CD8-positive, alpha-beta memory T cell (primary cell): ENCODE measurements at regions not wholly inside any gene's neighbourhood (a gene's known extent, or its start where the extent isn't known, plus 50 kb on each side); places are given as distances from the start of the nearest gene placed in this dataset.

Experiments
- CTCF ChIA-PET: fragments of 350-600 bp; sonication (Branson Sonifier 250); formaldehyde crosslinking; loops from one replicate; lab custom pipeline; 2021; ENCODE audit warnings: antibody characterized with exemption; lab: Charles Lee
- POLR2A ChIA-PET: fragments of 350-600 bp; sonication (Branson Sonifier 250); formaldehyde crosslinking; loops from one replicate; lab custom pipeline; 2021; ENCODE audit warnings: antibody characterized with exemption; lab: Charles Lee
- DNase-seq, 5 donors: peaks; one replicate each; pipeline versions ENCODE4 v3.0.0 to v3.0.0-alpha.2; 2020 to 2022; ENCODE audit warnings: mixed read lengths in 1 of 5
- H3K27ac ChIP-seq: one replicate; pipeline ENCODE4 v1.7.0; 2013; ENCODE audit warnings: low read depth, mild to moderate bottlenecking, low read length, moderate library complexity
- H3K27me3 ChIP-seq: 2 replicates; pipeline ENCODE4 v1.7.0; 2013; ENCODE audit warnings: low read length, mild to moderate bottlenecking; ENCODE audit not compliant: insufficient read depth, poor library complexity, severe bottlenecking
- H3K36me3 ChIP-seq: 2 replicates; pipeline ENCODE4 v1.7.0; 2013; ENCODE audit warnings: mild to moderate bottlenecking, low read length, moderate library complexity; ENCODE audit not compliant: insufficient read depth
- H3K4me1 ChIP-seq: 2 replicates; pipeline ENCODE4 v1.7.0; 2013; ENCODE audit warnings: mild to moderate bottlenecking, low read length, moderate library complexity; ENCODE audit not compliant: insufficient read depth
- H3K4me3 ChIP-seq: 2 replicates; pipeline ENCODE4 v1.7.0; 2013; ENCODE audit warnings: mild to moderate bottlenecking, low read length
- H3K9me3 ChIP-seq: 2 replicates; pipeline ENCODE4 v1.7.0; 2013; ENCODE audit warnings: mild to moderate bottlenecking, low read length
- H3K27ac Mint-ChIP-seq, 8 donors: one replicate each; pipeline ENCODE4 v1.8.0; 2020 to 2021; ENCODE audit warnings: mixed read lengths in 8 of 8, mild to moderate bottlenecking in 6 of 8, inconsistent platforms in 3 of 8, moderate library complexity in 3 of 8
- H3K27me3 Mint-ChIP-seq, 2 donors: one replicate each; pipeline ENCODE4 v1.8.0; 2020 to 2021; ENCODE audit warnings: mixed read lengths in 2 of 2, mild to moderate bottlenecking in 1 of 2, moderate library complexity in 1 of 2
- H3K36me3 Mint-ChIP-seq, 3 donors: one replicate each; pipeline ENCODE4 v1.8.0; 2020 to 2021; ENCODE audit warnings: mixed read lengths in 3 of 3, inconsistent platforms in 1 of 3, mild to moderate bottlenecking in 1 of 3
- H3K4me1 Mint-ChIP-seq, 3 donors: one replicate each; pipeline ENCODE4 v1.8.0; 2020 to 2021; ENCODE audit warnings: mixed read lengths in 3 of 3, inconsistent platforms in 1 of 3, mild to moderate bottlenecking in 1 of 3
- H3K4me3 Mint-ChIP-seq, 7 donors: one replicate each; pipeline ENCODE4 v1.8.0; 2020 to 2021; ENCODE audit warnings: mixed read lengths in 7 of 7, mild to moderate bottlenecking in 6 of 7, moderate library complexity in 4 of 7, inconsistent platforms in 2 of 7
- H3K9me3 Mint-ChIP-seq, 5 donors: one replicate each; pipeline ENCODE4 v1.8.0; 2020 to 2022; ENCODE audit warnings: mixed read lengths in 5 of 5, mild to moderate bottlenecking in 3 of 5, moderate library complexity in 2 of 5, inconsistent platforms in 1 of 5

DNA sequence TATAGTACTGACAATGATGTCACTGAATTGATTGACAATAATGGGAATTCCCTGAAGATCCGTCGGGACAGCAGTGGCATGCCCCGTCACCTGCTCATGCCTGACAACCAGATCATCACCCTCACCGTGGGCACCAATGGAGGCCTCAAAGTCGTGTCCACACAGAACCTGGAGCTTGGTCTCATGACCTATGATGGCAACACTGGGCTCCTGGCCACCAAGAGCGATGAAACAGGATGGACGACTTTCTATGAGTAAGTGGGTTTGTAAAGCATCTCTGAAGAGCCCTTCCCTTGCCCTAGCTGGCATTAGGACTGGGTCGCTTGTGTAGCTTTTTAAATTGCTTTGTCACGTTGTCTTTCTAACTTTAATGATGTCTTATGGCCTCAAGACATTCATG, 72.7 kb upstream of the WWC1 start:
- no peak overlapping the region for H3K27ac Mint-ChIP-seq
- CTCF ChIA-PET = interaction anchor here (1.0 to 1.4 kb wide), 4 partner anchors 9 to 496 kb away, joined by 3 to 8 read pairs (median 5); no protein-coding TSS in a partner anchor

DNA sequence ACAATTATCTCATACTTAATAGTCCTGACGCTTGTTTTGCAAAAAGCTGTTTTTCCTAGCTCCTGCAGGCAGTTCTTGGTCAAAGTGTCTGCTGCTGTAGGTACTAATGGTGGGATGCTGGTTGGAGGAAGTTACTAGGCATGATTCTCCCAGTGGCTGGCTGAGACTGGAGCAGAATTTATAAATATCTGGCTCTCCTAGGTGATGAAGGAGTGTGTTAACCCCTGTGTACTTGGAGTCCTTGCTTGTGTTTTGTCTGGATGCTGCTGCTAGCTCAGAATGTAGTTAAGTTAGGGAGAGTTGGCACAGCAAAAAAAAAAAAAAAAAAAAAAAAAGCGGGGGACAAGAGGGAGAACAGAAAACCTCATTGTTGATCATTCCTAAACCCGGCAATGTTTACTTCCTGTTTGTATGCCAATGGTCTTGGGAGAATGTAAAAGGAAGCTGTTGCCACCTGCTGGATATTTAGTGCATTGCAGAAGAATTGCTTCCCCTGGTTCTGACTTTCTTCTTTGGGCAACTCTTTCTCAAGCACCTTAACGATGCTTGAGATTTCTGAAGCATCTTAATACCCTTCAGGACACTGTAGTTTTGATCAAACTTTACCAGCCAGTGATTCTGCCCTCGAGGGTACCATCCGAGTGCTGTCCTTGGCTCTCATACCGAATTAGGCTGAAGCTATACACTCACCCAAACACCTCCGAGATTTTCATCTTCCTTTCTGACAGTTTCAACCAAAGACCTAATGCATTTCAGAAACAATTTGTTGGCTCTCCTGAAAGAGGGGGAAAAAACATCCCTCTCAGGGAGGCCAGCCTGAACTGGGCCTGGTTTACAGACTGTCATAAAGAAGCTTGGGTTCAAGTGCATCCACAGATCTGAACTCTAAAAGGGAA, 71.7 kb upstream of the WWC1 start:
- H3K27ac Mint-ChIP-seq = no peak overlapping the region
- H3K9me3 Mint-ChIP-seq = peaks cover 0 to 2% (median 0%) of the 10 kb centered on the region in 5 donors
- no peaks in the 10 kb centered on the region for H3K36me3 ChIP-seq
- H3K4me3 Mint-ChIP-seq = peak overlapping the region in 3 of 7 donors; percentile 27 to 60 (median 36)
- H3K36me3 Mint-ChIP-seq = no peaks in the 10 kb centered on the region
- DNase-seq = peak in 2 of 5 donors; percentile 25 to 31
- H3K4me3 ChIP-seq = no peak overlapping the region
- CTCF ChIA-PET = interaction anchor here (0.6 to 1.4 kb wide), 7 partner anchors 8 to 497 kb away, joined by 3 to 8 read pairs (median 4); no protein-coding TSS in a partner anchor
- no peaks in the 10 kb centered on the region for H3K4me1 ChIP-seq
- no peak overlapping the region for H3K27ac ChIP-seq
- H3K4me1 Mint-ChIP-seq = peaks cover 0 to 10% (median 4%) of the 10 kb centered on the region in 3 donors
- no peaks in the 10 kb centered on the region for H3K27me3 ChIP-seq
- H3K9me3 ChIP-seq = no peaks in the 10 kb centered on the region
- POLR2A ChIA-PET = interaction anchor here (0.6 kb wide), 1 partner anchor 497 kb away, joined by 10 read pairs; no protein-coding TSS in a partner anchor
- H3K27me3 Mint-ChIP-seq = peaks cover 3 to 14% of the 10 kb centered on the region in 2 donors

More for the DNA sequence above, 72.7 kb upstream of the WWC1 start:
- no peak overlapping the region for H3K27ac ChIP-seq
- POLR2A ChIA-PET = no interaction called here
- H3K9me3 Mint-ChIP-seq = no peaks in the 10 kb centered on the region
- H3K4me3 Mint-ChIP-seq = no peak overlapping the region
- peaks cover 0 to 10% (median 4%) of the 10 kb centered on the region in 3 donors for H3K4me1 Mint-ChIP-seq
- no peaks in the 10 kb centered on the region for H3K36me3 ChIP-seq
- H3K27me3 ChIP-seq = no peaks in the 10 kb centered on the region
- H3K4me3 ChIP-seq = no peak overlapping the region
- no peaks in the 10 kb centered on the region for H3K4me1 ChIP-seq
- H3K9me3 ChIP-seq = no peaks in the 10 kb centered on the region
- no peaks in the 10 kb centered on the region for H3K36me3 Mint-ChIP-seq
- H3K27me3 Mint-ChIP-seq = peaks cover 1 to 12% of the 10 kb centered on the region in 2 donors
- DNase-seq = no peak

DNA sequence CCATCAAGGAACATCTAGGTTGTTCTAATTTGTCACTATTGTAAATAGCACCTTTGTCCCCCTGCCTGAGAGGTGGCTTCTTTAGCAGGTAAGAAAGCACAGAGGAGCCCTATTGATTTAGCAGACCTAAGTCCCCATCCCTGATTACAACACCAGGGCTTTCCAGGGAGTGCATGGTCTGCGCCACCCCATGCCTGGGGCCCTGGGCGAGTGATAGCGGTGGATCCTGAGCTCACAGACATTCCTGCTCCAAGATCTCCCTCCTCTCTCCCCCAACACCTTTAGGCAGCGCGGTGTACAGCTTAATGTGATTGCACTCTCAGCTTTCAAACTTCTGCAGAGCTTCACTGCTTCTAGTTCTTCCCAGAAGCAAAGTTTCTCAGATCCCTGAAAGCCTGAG, 67.4 kb upstream of the WWC1 start:
- Histone ChIP-seq H3K9me3 (no peaks in the 10 kb centered on the region), H3K27ac (no peak overlapping the region), H3K36me3 (no peaks in the 10 kb centered on the region), H3K27me3 (no peaks in the 10 kb centered on the region), H3K4me3 (no peak overlapping the region), H3K4me1 (no peaks in the 10 kb centered on the region)
- peaks cover 2 to 13% of the 10 kb centered on the region in 2 donors for H3K27me3 Mint-ChIP-seq
- H3K4me3 Mint-ChIP-seq = no peak overlapping the region
- CTCF ChIA-PET = no interaction called here
- H3K4me1 Mint-ChIP-seq = peaks cover 0 to 24% (median 16%) of the 10 kb centered on the region in 3 donors
- no peak for DNase-seq
- POLR2A ChIA-PET = no interaction called here
- H3K9me3 Mint-ChIP-seq = peaks cover 0 to 2% (median 0%) of the 10 kb centered on the region in 5 donors
- H3K36me3 Mint-ChIP-seq = no peaks in the 10 kb centered on the region
- no peak overlapping the region for H3K27ac Mint-ChIP-seq

DNA sequence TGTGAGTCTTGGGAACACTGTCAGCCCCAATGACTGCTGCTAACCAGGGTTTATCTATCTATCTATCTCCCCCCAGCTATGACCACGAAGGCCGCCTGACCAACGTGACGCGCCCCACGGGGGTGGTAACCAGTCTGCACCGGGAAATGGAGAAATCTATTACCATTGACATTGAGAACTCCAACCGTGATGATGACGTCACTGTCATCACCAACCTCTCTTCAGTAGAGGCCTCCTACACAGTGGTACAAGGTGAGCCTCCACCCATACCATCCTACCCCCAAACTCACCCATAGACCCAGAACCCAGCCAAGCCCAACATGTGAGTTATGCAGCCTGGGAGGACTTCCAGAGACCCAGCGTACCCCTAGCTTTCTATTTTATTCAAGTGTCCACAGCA, 65.4 kb upstream of the WWC1 start:
- no peak overlapping the region for H3K27ac Mint-ChIP-seq
- no peak overlapping the region for H3K4me3 Mint-ChIP-seq
- CTCF ChIA-PET = no interaction called here

DNA sequence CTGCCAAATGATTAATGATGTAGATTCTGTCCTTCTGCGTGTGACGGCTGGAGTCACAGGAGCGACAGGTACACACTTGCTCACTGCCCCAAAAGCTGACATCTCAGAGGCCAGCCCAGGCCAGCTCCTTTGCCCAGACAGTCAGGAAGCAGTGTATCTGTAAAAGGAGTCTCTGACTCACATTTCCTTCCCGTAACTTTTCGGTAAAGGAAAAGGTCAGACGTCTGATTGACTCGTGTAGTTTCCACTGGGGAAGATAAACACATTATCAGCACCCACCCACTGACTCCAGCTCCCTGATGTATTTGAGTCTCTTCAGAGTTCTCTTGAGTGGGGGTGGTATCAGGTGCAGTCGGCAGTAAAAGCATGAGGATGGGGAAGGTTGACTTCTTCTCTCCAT, 64.4 kb upstream of the WWC1 start:
- Mint-ChIP-seq H3K36me3 (no peaks in the 10 kb centered on the region), H3K27ac (peak overlapping the region in 1 of 8 donors; percentile 14), H3K4me1 (peaks cover 0 to 15% (median 12%) of the 10 kb centered on the region in 3 donors), H3K4me3 (peak overlapping the region in 2 of 7 donors; percentile 5 to 36), H3K27me3 (peaks cover 2 to 7% of the 10 kb centered on the region in 2 donors), H3K9me3 (peaks cover 0 to 2% (median 0%) of the 10 kb centered on the region in 5 donors)
- Histone ChIP-seq H3K4me3 (no peak overlapping the region), H3K27me3 (no peaks in the 10 kb centered on the region), H3K36me3 (no peaks in the 10 kb centered on the region), H3K4me1 (no peaks in the 10 kb centered on the region), H3K9me3 (no peaks in the 10 kb centered on the region), H3K27ac (no peak overlapping the region)
- ChIA-PET CTCF (interaction anchor here (1.7 kb wide), 1 partner anchor 8 kb away, joined by 5 read pairs; no protein-coding TSS in a partner anchor), POLR2A (no interaction called here)
- no peak for DNase-seq

More for the DNA sequence above, 65.4 kb upstream of the WWC1 start:
- Histone ChIP-seq H3K9me3 (no peaks in the 10 kb centered on the region), H3K4me3 (no peak overlapping the region), H3K27me3 (no peaks in the 10 kb centered on the region), H3K27ac (no peak overlapping the region), H3K4me1 (no peaks in the 10 kb centered on the region), H3K36me3 (no peaks in the 10 kb centered on the region)
- Mint-ChIP-seq H3K27me3 (peaks cover 2 to 13% of the 10 kb centered on the region in 2 donors), H3K9me3 (peaks cover 0 to 2% (median 0%) of the 10 kb centered on the region in 5 donors), H3K4me1 (peaks cover 0 to 15% (median 12%) of the 10 kb centered on the region in 3 donors), H3K36me3 (no peaks in the 10 kb centered on the region)
- POLR2A ChIA-PET = no interaction called here
- DNase-seq = no peak

DNA sequence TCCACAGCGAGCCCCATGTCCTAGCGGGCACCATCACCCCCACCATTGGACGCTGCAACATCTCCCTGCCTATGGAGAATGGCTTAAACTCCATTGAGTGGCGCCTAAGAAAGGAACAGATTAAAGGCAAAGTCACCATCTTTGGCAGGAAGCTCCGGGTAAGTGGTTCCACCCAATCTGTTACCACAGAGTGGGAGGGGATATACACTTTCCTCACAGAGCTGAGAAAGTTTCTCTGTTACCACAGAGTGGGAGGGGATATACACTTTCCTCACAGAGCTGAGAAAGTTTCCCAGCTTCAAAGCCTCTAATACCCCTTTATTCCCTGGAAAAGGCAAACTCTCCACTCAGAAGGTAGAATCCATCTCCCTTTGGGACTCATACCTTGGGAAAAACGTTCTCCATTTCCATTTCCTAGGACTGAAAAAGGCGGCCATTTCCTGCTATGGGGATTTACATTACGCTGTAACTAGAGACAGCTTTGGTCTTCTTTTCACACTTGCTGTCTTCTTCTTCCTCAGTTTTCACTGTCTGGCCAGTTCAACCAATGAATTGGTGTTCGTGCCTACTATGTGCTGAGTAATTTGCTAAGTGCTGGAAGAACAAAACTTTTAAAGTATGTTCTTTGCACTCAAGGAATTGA, 63.4 kb upstream of the WWC1 start:
- DNase-seq = peak in 2 of 5 donors; percentile 28 to 35
- Mint-ChIP-seq H3K4me3 (peak overlapping the region in 5 of 7 donors; percentile 24 to 62 (median 59)), H3K27me3 (peaks cover 2 to 5% of the 10 kb centered on the region in 2 donors), H3K36me3 (no peaks in the 10 kb centered on the region), H3K27ac (peak overlapping the region in 4 of 8 donors; percentile 33 to 66 (median 44)), H3K9me3 (peaks cover 0 to 6% (median 0%) of the 10 kb centered on the region in 5 donors), H3K4me1 (peaks cover 0 to 15% (median 12%) of the 10 kb centered on the region in 3 donors)
- no peaks in the 10 kb centered on the region for H3K36me3 ChIP-seq
- no peaks in the 10 kb centered on the region for H3K27me3 ChIP-seq
- no peaks in the 10 kb centered on the region for H3K9me3 ChIP-seq
- ChIA-PET POLR2A (interaction anchor here (0.6 kb wide), 1 partner anchor 33 kb away, joined by 3 read pairs; no protein-coding TSS in a partner anchor), CTCF (interaction anchor here (1.7 kb wide), 1 partner anchor 9 kb away, joined by 5 read pairs; no protein-coding TSS in a partner anchor)
- H3K4me1 ChIP-seq = no peaks in the 10 kb centered on the region
- H3K4me3 ChIP-seq = peak overlapping the region; percentile 4
- H3K27ac ChIP-seq = no peak overlapping the region

DNA sequence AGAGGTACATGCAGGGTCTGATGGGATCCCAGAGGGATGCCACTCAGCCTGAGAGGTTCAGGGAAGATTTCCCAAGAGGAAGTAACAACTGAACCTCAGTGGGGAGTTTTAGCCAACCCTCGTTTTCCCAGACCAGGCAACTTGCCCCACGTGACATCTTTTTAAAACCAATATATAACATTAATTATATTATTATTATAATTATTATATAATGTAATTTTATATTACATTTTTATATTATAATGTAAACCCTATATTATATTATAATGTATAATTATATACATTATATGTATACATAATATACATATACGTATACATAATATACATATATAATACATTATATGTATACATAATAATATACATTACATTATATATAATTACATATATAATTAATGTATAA, 62.8 kb upstream of the WWC1 start:
- no peaks in the 10 kb centered on the region for H3K36me3 ChIP-seq
- no peaks in the 10 kb centered on the region for H3K4me1 ChIP-seq
- no peak overlapping the region for H3K4me3 ChIP-seq
- POLR2A ChIA-PET = no interaction called here
- H3K27ac ChIP-seq = no peak overlapping the region
- no peaks in the 10 kb centered on the region for H3K27me3 ChIP-seq
- Mint-ChIP-seq H3K27ac (peak overlapping the region in 1 of 8 donors; percentile 33), H3K36me3 (no peaks in the 10 kb centered on the region), H3K4me3 (peak overlapping the region in 3 of 7 donors; percentile 56 to 62 (median 59)), H3K9me3 (peaks cover 0 to 6% (median 2%) of the 10 kb centered on the region in 5 donors), H3K27me3 (peaks cover 2 to 5% of the 10 kb centered on the region in 2 donors), H3K4me1 (peaks cover 0 to 15% (median 12%) of the 10 kb centered on the region in 3 donors)
- DNase-seq = no peak
- CTCF ChIA-PET = interaction anchor here (1.7 kb wide), 1 partner anchor 9 kb away, joined by 5 read pairs; no protein-coding TSS in a partner anchor
- H3K9me3 ChIP-seq = no peaks in the 10 kb centered on the region
